GM12892 (cell line): ENCODE measurements at regions not wholly inside any gene's neighbourhood (a gene's known extent, or its start where the extent isn't known, plus 50 kb on each side); places are given as distances from the start of the nearest gene placed in this dataset.

ENCODE experiments used
- POLR2A ChIP-seq: IDR thresholded peaks from 2 replicates; pipeline ENCODE4 v1.6.1; 2011; ENCODE audit warnings: low read depth, low read length, control low read depth
- POLR2AphosphoS5 ChIP-seq: IDR thresholded peaks from 2 replicates; pipeline ENCODE4 v1.6.1; 2011; ENCODE audit warnings: low read depth, low read length, control low read depth
- TAF1 ChIP-seq: IDR thresholded peaks from 2 replicates; pipeline ENCODE4 v1.6.1; 2011; ENCODE audit warnings: low read depth, mild to moderate bottlenecking, control low read depth, low read length, borderline replicate concordance

GRCh38 chr4:132332932-132333723, 816.0 kb upstream of the PCDH10 start:
- TF ChIP-seq POLR2AphosphoS5 (no peak), POLR2A (no peak), TAF1 (no peak)
